ENCODE measurements at regions not wholly inside any gene's neighbourhood (a gene's known extent, or its start where the extent isn't known, plus 50 kb on each side); places are given as distances from the start of the nearest gene placed in this dataset.

DNA sequence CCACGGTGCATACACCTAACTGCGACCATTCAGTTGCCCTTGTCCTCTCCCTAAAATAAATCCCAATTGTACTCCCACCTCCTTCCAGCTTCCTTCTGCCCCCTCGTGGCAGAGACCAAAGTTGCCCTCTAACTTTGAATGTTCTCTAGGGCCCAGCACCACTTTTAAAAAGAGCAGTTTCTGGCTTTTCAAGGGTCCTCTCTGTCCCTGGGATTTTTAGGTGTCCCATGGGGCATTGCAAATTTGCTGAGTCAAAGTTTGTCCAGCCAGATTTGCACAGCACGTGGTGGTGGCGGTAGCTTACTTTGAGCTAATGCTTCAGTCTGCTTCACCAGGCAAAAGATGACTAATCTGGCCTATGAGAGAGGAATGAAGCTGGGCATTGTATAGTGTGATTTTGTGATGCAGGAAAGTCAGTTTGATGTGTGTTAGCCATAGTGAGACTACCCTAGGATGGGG lies 100.2 kb downstream of the PERP start:
- peaks cover 14% of the 10 kb centered on the region for H3K4me1 Mint-ChIP-seq (ENCODE audit: low read depth)
- no peak overlapping the region for H3K27ac Mint-ChIP-seq
- no peaks in the 10 kb centered on the region for H3K36me3 Mint-ChIP-seq (ENCODE audit: low read depth)
- H3K4me3 Mint-ChIP-seq: no peak overlapping the region
- H3K27me3 Mint-ChIP-seq (ENCODE audit: low read depth): peaks cover 8% of the 10 kb centered on the region
- no peaks in the 10 kb centered on the region for H3K9me3 Mint-ChIP-seq

DNA sequence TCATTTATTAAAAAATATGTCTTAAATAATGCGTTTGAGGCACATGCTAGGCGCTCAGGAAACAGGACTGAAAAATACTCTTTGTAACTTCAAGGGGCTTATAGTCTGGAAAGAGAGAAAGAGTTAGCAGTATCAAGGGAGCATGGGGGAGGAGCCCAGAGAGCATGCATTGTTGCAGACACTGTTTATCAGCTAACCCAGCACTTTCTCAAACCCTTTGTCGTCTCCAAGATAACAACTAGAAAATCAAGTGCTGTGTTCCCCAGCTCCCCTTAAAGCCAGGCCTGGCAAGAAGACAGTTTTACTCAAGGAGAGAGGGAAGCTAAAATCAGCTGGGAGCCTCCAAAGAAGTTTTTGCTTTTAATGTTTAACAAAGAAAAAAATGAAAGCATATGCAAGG lies 98.4 kb downstream of the PERP start:
- Mint-ChIP-seq H3K9me3 (no peaks in the 10 kb centered on the region), H3K4me1 (ENCODE audit: low read depth) (peaks cover 14% of the 10 kb centered on the region), H3K27ac (no peak overlapping the region), H3K36me3 (ENCODE audit: low read depth) (no peaks in the 10 kb centered on the region), H3K27me3 (ENCODE audit: low read depth) (peaks cover under 1% of the 10 kb centered on the region), H3K4me3 (no peak overlapping the region)

DNA sequence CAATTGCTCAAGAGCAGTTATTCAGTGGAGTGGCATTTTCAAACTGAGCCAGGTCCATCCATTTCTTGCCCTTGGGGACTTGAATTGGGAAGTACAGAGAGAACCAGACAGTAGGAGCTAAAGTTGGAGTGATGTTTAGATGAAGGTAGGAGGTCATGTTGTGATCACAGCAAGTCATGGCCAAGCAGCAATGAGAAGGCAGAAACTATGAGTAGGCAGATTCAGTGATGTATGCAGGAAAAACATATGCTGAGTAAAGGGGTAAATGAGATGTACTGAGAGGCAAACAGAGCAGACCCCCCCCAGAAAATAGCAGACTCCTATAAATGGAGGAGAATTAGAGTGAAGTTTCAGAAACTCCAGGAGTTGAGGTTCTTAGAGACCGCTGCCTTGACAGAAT lies 95.8 kb downstream of the PERP start:
- Mint-ChIP-seq H3K9me3 (no peaks in the 10 kb centered on the region), H3K27me3 (ENCODE audit: low read depth) (no peaks in the 10 kb centered on the region), H3K4me3 (no peak overlapping the region), H3K27ac (no peak overlapping the region), H3K4me1 (ENCODE audit: low read depth) (peaks cover 1% of the 10 kb centered on the region), H3K36me3 (ENCODE audit: low read depth) (no peaks in the 10 kb centered on the region)

DNA sequence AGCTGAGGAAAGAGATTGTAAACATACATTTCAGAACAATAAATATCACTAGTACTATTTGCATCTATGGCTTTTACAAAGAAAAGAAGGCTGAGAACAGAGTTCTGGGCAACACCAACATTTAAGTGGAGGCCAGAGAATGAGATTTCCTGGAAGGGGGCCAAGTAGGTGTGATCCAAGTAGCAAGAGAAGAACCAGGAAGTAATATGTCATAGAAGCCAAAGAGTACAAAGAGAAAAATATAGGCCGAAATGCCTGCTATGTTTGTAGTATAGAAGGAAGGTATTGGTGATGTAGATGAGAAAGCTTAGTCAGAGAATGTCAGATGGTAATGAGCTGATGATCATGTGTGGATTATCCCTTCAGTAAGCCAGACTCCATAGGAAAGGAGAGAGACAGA lies 94.5 kb downstream of the PERP start:
- Mint-ChIP-seq H3K36me3 (ENCODE audit: low read depth) (no peaks in the 10 kb centered on the region), H3K4me3 (no peak overlapping the region), H3K27ac (no peak overlapping the region), H3K27me3 (ENCODE audit: low read depth) (no peaks in the 10 kb centered on the region), H3K9me3 (no peaks in the 10 kb centered on the region), H3K4me1 (ENCODE audit: low read depth) (no peaks in the 10 kb centered on the region)

DNA sequence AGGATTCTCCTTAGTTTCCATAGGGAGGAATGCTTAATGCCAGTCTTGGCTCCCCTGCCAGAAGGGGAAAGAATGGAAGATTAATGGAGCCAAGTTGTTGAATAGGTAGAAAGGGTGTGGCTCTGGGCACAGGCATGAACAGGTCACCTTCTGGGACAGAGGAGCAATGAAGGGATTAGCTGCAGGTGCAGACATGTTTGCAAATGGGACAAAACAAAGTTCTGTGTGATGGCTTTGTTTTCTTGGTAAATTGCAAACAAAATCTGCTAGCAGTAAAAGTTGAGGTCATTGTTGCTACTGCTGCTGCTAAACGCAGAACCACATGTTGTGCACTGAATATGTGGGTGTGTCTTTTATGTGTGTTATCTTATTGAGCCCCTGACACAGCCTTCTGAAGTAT lies 93.3 kb downstream of the PERP start:
- Mint-ChIP-seq H3K9me3 (no peaks in the 10 kb centered on the region), H3K27ac (no peak overlapping the region), H3K4me1 (ENCODE audit: low read depth) (no peaks in the 10 kb centered on the region), H3K4me3 (no peak overlapping the region), H3K36me3 (ENCODE audit: low read depth) (no peaks in the 10 kb centered on the region), H3K27me3 (ENCODE audit: low read depth) (peaks cover 8% of the 10 kb centered on the region)

DNA sequence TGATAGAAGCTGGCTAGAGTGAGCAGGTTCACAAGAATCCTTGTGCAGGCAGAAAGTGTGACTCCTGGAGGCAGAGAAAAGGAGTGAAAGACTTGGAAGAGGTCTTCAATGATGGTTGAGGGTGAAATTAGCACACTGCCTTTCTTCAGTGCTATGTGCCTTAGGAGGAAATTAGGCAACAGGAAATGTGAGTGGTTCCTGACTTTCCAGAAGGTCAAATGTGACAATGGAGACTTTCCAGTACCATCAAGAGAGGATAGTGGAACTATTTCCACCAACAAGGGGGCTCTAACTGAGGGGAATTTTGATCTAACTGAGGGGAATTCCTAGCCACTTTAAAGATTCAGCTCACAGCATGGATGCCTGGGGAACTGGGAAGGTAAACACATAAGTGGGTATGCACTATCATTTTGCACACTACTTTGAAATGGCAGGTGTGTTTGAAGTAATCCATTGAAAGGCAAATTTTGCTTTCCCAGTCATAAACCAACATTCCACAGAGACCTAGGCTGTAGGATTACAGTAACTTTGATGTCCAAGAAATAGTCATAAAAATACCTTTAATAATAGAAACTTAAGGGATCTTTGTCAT lies 90.0 kb downstream of the PERP start:
- no peak overlapping the region for H3K4me3 Mint-ChIP-seq
- H3K9me3 Mint-ChIP-seq: no peaks in the 10 kb centered on the region
- no peak overlapping the region for H3K27ac Mint-ChIP-seq
- peaks cover 23% of the 10 kb centered on the region for H3K27me3 Mint-ChIP-seq (ENCODE audit: low read depth)
- no peaks in the 10 kb centered on the region for H3K4me1 Mint-ChIP-seq (ENCODE audit: low read depth)
- H3K36me3 Mint-ChIP-seq (ENCODE audit: low read depth): no peaks in the 10 kb centered on the region

DNA sequence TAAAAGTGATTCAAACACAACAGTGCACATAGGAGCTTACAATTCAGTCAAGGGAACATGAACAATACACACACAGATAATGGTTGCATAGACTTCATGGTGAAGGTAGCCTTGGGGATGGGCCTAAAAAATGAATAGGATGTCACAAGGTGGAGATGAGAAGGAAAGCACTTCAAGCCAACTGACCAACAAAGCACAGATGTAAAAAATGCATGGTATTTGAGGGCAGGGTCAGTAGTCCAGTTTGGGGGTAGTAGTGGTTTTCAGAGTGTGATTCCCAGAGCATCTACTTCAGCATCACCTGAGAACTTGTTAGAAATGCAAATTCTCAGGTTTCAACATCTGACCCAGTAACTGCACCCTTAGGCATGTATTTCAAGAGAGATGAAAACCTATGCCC lies 88.9 kb downstream of the PERP start:
- H3K4me3 Mint-ChIP-seq: no peak overlapping the region
- no peaks in the 10 kb centered on the region for H3K9me3 Mint-ChIP-seq
- H3K36me3 Mint-ChIP-seq (ENCODE audit: low read depth): no peaks in the 10 kb centered on the region
- H3K27me3 Mint-ChIP-seq (ENCODE audit: low read depth): peaks cover 23% of the 10 kb centered on the region
- H3K27ac Mint-ChIP-seq: no peak overlapping the region
- H3K4me1 Mint-ChIP-seq (ENCODE audit: low read depth): no peaks in the 10 kb centered on the region

DNA sequence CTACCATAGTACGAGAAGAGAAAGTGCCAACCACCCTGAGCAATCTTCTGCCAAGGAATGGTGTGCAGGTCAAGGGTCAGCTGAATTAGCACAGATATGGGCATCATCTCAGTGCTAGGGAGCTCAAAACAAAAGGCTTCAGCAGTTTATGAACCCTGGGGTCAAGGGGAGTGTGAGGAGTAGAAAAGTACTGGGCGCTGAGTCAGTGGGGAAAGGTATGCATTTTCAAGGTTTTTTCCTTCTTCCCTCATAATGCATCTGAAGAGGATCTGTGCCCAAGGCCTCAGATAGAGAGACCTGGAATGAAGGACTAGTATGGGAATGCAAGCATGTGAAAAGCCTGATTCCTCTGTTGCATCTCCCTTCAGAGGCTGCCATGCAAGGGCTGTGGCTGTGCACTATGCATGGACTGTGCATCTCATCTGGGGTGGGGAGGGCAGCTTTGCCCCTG lies 81.7 kb downstream of the PERP start:
- no peaks in the 10 kb centered on the region for H3K36me3 Mint-ChIP-seq (ENCODE audit: low read depth)
- H3K4me3 Mint-ChIP-seq: no peak overlapping the region
- peaks cover 29% of the 10 kb centered on the region for H3K27me3 Mint-ChIP-seq (ENCODE audit: low read depth)
- no peaks in the 10 kb centered on the region for H3K9me3 Mint-ChIP-seq
- no peak overlapping the region for H3K27ac Mint-ChIP-seq
- no peaks in the 10 kb centered on the region for H3K4me1 Mint-ChIP-seq (ENCODE audit: low read depth)

DNA sequence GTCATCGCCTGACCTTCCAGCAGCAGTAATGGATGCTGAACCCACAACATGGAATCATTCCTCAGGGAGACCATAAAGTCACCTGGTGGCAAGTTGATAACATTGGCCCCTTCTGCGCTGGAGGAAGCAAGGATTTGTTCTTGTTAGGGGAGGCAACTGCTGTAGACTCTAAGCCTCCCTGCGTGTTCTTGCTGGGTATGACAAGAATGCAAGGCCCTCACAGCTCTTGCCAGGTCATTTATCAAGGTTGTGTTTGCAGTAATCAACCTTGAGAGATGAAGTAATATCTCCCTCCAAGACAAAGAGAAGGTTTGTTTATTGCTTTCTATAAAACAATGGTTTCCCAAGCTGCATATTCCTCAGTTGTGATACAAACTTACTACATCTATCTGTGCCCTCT lies 80.9 kb downstream of the PERP start:
- Mint-ChIP-seq H3K36me3 (ENCODE audit: low read depth) (no peaks in the 10 kb centered on the region), H3K4me1 (ENCODE audit: low read depth) (no peaks in the 10 kb centered on the region), H3K27me3 (ENCODE audit: low read depth) (peaks cover 25% of the 10 kb centered on the region), H3K4me3 (no peak overlapping the region), H3K27ac (no peak overlapping the region), H3K9me3 (no peaks in the 10 kb centered on the region)

DNA sequence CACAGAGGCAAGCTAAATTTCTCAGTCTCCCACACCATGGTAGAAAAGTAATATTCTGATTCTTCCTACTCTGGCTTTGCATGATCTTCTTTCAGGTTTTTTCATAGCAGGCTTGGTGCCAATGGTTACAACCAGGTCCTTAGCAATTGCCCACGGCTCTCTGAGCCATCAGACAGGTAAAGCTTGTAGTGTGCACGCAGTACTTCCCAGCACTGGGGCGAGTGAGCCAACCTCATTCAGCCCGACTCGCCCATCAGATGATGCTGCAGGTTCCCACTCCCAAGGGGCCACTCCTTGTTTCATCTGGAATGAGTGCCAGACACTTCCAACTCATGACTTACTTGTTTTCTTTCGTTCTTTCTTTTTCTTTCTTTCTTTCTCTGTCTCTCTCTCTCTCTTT lies 78.3 kb downstream of the PERP start:
- H3K4me3 Mint-ChIP-seq: no peak overlapping the region
- peaks cover 22% of the 10 kb centered on the region for H3K27me3 Mint-ChIP-seq (ENCODE audit: low read depth)
- no peak overlapping the region for H3K27ac Mint-ChIP-seq
- H3K4me1 Mint-ChIP-seq (ENCODE audit: low read depth): no peaks in the 10 kb centered on the region
- H3K9me3 Mint-ChIP-seq: no peaks in the 10 kb centered on the region
- H3K36me3 Mint-ChIP-seq (ENCODE audit: low read depth): no peaks in the 10 kb centered on the region

DNA sequence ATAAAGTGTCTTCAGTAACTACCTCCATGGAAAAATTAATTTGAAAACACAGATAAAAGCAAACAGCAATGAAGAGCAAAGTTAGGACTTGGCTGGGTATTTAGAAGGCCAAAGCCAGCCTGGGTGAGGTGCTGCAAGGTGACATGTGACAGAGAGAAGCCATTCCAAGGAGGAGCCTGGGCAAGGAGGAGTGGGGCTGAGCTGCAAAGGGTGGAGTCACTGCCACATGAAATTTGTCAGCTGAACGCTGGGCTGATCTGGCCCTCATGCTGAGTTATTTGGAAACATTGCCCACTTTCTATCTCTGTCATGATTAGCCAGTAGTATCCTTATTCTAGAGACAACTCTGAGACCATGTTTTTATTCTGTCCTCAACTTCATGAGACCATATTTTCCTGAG lies 76.3 kb downstream of the PERP start:
- H3K27ac Mint-ChIP-seq: no peak overlapping the region

DNA sequence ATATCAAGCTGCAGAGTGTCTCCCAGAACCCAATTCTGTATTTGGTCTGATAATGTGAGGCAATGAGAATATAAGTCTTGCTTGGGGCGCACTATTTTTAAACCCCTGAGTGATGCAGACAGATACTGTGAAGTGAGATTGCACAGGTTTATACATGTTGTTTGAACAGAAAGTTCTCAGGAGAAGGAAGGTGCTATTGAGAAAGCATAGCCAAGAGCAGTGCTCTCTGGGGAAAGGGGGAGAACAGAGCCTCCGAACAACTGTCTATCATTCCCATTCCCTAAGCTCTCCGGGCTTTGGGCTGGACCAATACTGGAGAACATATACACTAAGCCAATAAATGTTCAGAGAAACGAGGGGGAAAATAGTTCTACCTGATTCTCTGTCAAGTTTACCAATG lies 75.8 kb downstream of the PERP start:
- H3K27ac Mint-ChIP-seq: no peak overlapping the region
- no peaks in the 10 kb centered on the region for H3K9me3 Mint-ChIP-seq
- no peak overlapping the region for H3K4me3 Mint-ChIP-seq
- no peaks in the 10 kb centered on the region for H3K36me3 Mint-ChIP-seq (ENCODE audit: low read depth)
- peaks cover 21% of the 10 kb centered on the region for H3K27me3 Mint-ChIP-seq (ENCODE audit: low read depth)
- H3K4me1 Mint-ChIP-seq (ENCODE audit: low read depth): no peaks in the 10 kb centered on the region

More for the DNA sequence above, 76.3 kb downstream of the PERP start:
- H3K4me1 Mint-ChIP-seq (ENCODE audit: low read depth): no peaks in the 10 kb centered on the region
- no peaks in the 10 kb centered on the region for H3K9me3 Mint-ChIP-seq
- no peak overlapping the region for H3K4me3 Mint-ChIP-seq
- H3K27me3 Mint-ChIP-seq (ENCODE audit: low read depth): peaks cover 22% of the 10 kb centered on the region
- no peaks in the 10 kb centered on the region for H3K36me3 Mint-ChIP-seq (ENCODE audit: low read depth)

DNA sequence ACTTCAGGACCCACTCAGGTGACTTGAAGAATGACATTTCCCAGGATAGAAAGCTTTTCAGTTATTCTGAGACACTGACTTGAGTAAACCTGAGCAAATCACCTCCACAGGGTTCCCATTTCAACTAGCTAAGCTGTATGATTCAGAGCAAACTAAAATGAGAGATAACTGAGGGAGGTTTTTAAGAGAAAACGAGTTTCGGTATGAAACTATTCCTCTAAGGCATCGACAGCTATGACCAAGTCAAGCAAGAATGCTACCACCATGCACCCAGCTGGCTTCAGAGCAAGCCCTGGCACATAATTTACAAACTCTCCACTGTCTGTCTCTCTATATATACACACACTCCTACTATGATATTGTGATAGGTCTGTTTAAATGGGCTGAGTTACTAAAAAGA lies 75.4 kb downstream of the PERP start:
- Mint-ChIP-seq H3K4me3 (no peak overlapping the region), H3K9me3 (no peaks in the 10 kb centered on the region), H3K36me3 (ENCODE audit: low read depth) (no peaks in the 10 kb centered on the region), H3K27me3 (ENCODE audit: low read depth) (peaks cover 17% of the 10 kb centered on the region), H3K27ac (no peak overlapping the region), H3K4me1 (ENCODE audit: low read depth) (no peaks in the 10 kb centered on the region)

DNA sequence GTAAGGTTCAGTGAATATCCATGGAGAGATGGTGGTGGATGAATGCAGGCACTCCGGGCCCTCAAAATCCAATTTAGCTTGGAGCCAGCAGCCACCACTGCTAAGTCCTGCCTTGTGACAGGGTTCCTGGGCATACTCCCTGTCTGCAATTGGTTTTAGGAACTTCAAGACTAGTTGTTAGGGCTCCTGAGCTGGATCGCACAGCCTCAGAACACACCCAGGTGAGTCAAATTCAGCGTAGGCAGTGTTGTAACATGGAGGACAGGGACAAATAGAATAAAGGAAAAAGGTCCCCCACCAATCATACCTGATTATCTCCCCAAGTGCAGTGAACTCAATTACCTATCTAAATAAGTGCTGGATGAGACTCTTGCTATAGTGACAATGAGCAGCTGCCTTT lies 74.6 kb downstream of the PERP start:
- Mint-ChIP-seq H3K9me3 (no peaks in the 10 kb centered on the region), H3K36me3 (ENCODE audit: low read depth) (no peaks in the 10 kb centered on the region), H3K27me3 (ENCODE audit: low read depth) (peaks cover 16% of the 10 kb centered on the region), H3K27ac (no peak overlapping the region), H3K4me3 (no peak overlapping the region), H3K4me1 (ENCODE audit: low read depth) (no peaks in the 10 kb centered on the region)

DNA sequence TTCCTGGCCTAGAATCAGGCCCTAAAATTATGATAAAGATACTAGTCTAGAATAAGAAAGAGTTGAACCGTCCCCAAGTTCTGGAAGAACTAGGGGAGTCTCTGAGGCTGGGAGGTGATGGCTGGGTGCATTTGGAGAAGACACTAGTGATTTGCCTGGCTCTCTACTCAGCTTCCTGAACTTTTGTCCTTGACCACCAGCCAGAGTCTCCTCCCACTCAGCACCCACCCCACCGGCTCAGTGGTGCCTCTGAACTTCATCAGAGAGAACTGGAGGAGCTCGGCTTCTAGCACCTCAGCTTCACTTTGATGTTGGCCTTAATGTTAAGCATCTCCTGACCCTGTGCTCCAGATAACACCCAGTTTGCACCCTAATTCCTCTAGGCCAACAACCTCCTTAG lies 73.0 kb downstream of the PERP start:
- Mint-ChIP-seq H3K27ac (no peak overlapping the region), H3K4me1 (ENCODE audit: low read depth) (no peaks in the 10 kb centered on the region), H3K27me3 (ENCODE audit: low read depth) (peaks cover 4% of the 10 kb centered on the region), H3K9me3 (no peaks in the 10 kb centered on the region), H3K36me3 (ENCODE audit: low read depth) (no peaks in the 10 kb centered on the region), H3K4me3 (no peak overlapping the region)

DNA sequence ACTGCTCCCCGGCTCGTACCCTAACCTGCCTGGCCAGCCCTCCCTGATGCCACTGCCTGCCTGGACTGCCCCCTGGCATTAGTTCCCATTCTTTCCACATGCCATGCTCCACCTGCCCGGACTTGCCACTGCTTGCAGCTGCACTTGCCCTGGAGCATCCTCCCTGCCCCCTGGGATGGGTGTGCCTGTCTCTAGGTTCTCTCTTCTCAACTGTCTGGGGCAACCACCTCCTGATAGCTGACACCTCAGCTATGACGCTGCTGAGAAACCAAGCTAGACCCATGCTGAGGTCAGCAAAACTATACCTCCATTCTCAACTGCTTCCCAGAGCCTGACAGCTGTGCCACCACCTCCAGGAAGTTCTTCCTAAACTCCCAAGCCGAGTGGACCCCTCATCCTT lies 72.1 kb downstream of the PERP start:
- no peak overlapping the region for H3K4me3 Mint-ChIP-seq
- H3K4me1 Mint-ChIP-seq (ENCODE audit: low read depth): no peaks in the 10 kb centered on the region
- H3K27me3 Mint-ChIP-seq (ENCODE audit: low read depth): peaks cover 4% of the 10 kb centered on the region
- no peaks in the 10 kb centered on the region for H3K9me3 Mint-ChIP-seq
- no peaks in the 10 kb centered on the region for H3K36me3 Mint-ChIP-seq (ENCODE audit: low read depth)
- no peak overlapping the region for H3K27ac Mint-ChIP-seq
